Parathyroid adenoma (tissue), 2 donors: ENCODE measurements at regions not wholly inside any gene's neighbourhood (a gene's known extent, or its start where the extent isn't known, plus 50 kb on each side); places are given as distances from the start of the nearest gene placed in this dataset.

ENCODE experiments used
- H2AFZ ChIP-seq: fragments of 300-600 bp; sonication (generic); one replicate; pipeline ENCODE4 v1.7.0; 2017; ENCODE audit warnings: antibody characterized with exemption, mild to moderate bottlenecking
- H3K27ac ChIP-seq: fragments of 300-600 bp; sonication (generic); one replicate; pipeline ENCODE4 v1.7.0; 2017
- H3K27me3 ChIP-seq: fragments of 300-600 bp; sonication (generic); one replicate; pipeline ENCODE4 v1.7.0; 2017; ENCODE audit warnings: low read length; ENCODE audit not compliant: control insufficient read depth, insufficient read depth
- H3K36me3 ChIP-seq: fragments of 300-600 bp; sonication (generic); one replicate; pipeline ENCODE4 v1.7.0; 2017; ENCODE audit warnings: low read length; ENCODE audit not compliant: control insufficient read depth, insufficient read depth
- H3K4me1 ChIP-seq: fragments of 300-600 bp; sonication (generic); one replicate; pipeline ENCODE4 v1.7.0; 2017; ENCODE audit warnings: control low read depth
- H3K4me2 ChIP-seq: fragments of 300-600 bp; sonication (generic); one replicate; pipeline ENCODE4 v1.7.0; 2017; ENCODE audit warnings: low read length
- H3K4me3 ChIP-seq: fragments of 300-600 bp; sonication (generic); one replicate; pipeline ENCODE4 v1.7.0; 2017; ENCODE audit warnings: low read depth, low read length
- H3K79me2 ChIP-seq: fragments of 300-600 bp; sonication (generic); one replicate; pipeline ENCODE4 v1.7.0; 2017; ENCODE audit warnings: control low read depth
- H3K9ac ChIP-seq: fragments of 300-600 bp; sonication (generic); one replicate; pipeline ENCODE4 v1.7.0; 2017; ENCODE audit warnings: mild to moderate bottlenecking
- H3K9me3 ChIP-seq: fragments of 300-600 bp; sonication (generic); one replicate; pipeline ENCODE4 v1.7.0; 2017; ENCODE audit warnings: low read length; ENCODE audit not compliant: control insufficient read depth
- TF ChIP-seq, protein P1 (sequence below): fragments of 300-600 bp; sonication (generic); IDR thresholded peaks from one replicate; pipeline ENCODE4 v1.7.0; 2017; ENCODE audit warnings: antibody characterized with exemption, mild to moderate bottlenecking
- donor health status: primary hyperparathyroidism.

DNA sequence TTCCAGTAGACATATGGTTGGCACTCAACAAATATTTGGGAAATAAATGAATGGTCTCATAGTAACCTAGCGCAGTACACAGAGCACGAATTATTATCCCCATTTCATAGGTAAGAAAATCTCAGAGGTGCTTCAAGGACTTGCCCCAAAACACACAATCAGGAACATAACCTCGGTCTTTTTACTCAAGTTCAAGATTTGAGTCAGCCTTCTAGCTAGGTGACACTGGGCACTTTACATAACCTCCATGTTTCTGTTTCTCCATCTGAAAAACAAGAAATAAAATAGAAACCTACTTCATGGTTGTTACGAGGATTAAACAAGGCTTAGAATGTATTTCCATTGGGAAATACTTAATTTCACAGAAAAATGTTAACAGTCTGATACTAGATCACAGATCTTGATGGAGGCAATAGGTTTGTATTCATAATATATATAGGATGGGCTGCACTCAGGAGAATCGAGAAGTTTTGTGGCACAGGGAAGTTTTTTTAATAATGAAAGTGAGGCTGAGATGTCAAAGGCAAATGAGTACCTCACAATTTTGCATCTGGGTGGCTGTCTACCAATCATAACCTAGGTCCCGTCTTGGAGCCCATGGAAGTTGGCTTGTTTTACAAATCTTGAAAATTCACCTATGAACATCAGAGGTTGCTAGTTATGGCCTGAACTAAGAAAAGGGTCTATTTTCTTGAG, 147.4 kb upstream of the ZC3H12C start:
- Histone ChIP-seq H3K79me2 (no peaks in the 10 kb centered on the region), H3K4me1 (no peaks in the 10 kb centered on the region), H3K36me3 (no peaks in the 10 kb centered on the region), H3K9me3 (no peaks in the 10 kb centered on the region), H3K9ac (no peak overlapping the region), H3K27me3 (no peaks in the 10 kb centered on the region), H3K4me3 (no peak overlapping the region), H3K4me2 (no peak overlapping the region), H2AFZ (peak overlapping the region; percentile 58), H3K27ac (no peak overlapping the region)
- TF ChIP-seq, protein P1, sequence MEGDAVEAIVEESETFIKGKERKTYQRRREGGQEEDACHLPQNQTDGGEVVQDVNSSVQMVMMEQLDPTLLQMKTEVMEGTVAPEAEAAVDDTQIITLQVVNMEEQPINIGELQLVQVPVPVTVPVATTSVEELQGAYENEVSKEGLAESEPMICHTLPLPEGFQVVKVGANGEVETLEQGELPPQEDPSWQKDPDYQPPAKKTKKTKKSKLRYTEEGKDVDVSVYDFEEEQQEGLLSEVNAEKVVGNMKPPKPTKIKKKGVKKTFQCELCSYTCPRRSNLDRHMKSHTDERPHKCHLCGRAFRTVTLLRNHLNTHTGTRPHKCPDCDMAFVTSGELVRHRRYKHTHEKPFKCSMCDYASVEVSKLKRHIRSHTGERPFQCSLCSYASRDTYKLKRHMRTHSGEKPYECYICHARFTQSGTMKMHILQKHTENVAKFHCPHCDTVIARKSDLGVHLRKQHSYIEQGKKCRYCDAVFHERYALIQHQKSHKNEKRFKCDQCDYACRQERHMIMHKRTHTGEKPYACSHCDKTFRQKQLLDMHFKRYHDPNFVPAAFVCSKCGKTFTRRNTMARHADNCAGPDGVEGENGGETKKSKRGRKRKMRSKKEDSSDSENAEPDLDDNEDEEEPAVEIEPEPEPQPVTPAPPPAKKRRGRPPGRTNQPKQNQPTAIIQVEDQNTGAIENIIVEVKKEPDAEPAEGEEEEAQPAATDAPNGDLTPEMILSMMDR: no peak

DNA sequence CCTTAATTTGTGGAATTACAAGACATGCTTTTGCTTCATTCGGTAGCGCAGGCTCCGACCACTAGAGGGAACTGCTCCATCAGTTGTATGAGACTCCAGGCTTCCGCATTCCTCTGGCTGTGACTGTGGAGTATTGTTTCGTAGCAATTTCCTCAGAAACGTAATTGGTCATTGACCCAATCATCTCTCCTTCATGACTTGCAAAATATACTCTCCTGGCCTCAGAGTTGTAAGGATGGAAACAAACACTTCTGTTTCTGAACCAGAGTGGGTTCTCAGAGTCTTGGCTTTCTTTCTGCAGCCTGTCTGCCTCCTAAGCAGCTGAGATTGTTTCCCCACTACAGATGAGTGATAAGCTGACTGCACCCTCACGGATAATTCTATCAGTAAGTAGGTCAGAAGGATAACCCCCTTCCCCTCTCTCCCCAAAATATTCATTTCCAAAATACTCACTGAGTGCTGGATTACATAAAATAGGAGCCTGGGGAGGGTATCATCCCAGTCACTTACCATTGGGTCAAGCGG, 146.8 kb upstream of the ZC3H12C start:
- no peaks in the 10 kb centered on the region for H3K27me3 ChIP-seq
- H3K9me3 ChIP-seq: no peaks in the 10 kb centered on the region
- H3K4me1 ChIP-seq: no peaks in the 10 kb centered on the region
- TF ChIP-seq, protein P1: peak; percentile 78
- no peak overlapping the region for H3K27ac ChIP-seq
- H3K4me2 ChIP-seq: peak overlapping the region; percentile 23
- H2AFZ ChIP-seq: peak overlapping the region; percentile 58
- no peaks in the 10 kb centered on the region for H3K36me3 ChIP-seq
- no peaks in the 10 kb centered on the region for H3K79me2 ChIP-seq
- no peak overlapping the region for H3K9ac ChIP-seq
- no peak overlapping the region for H3K4me3 ChIP-seq

DNA sequence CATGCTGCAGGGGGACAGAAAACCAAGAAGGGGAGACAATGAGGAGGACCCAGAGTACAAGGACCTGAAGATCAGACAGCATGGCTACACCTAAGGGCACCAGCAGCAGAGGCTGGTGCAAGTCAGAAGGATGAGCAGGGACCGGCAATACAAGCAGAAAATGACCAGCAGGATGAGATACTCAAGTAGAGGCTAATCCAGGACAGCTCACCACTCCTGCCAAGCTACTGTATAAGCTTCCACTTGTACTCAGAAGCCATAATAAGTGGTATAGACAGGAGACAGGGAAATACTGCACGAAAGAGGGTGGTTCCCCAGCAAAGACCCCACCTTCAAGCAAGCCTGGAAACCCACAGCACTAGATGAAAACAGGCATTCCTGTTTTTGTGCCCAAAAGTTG, 138.7 kb upstream of the ZC3H12C start:
- no peak overlapping the region for H3K4me2 ChIP-seq
- no peak overlapping the region for H2AFZ ChIP-seq
- H3K4me1 ChIP-seq: no peaks in the 10 kb centered on the region
- TF ChIP-seq, protein P1: no peak
- no peak overlapping the region for H3K4me3 ChIP-seq
- no peak overlapping the region for H3K27ac ChIP-seq
- no peaks in the 10 kb centered on the region for H3K79me2 ChIP-seq
- H3K27me3 ChIP-seq: no peaks in the 10 kb centered on the region
- H3K9ac ChIP-seq: no peak overlapping the region
- H3K36me3 ChIP-seq: no peaks in the 10 kb centered on the region
- H3K9me3 ChIP-seq: no peaks in the 10 kb centered on the region

DNA sequence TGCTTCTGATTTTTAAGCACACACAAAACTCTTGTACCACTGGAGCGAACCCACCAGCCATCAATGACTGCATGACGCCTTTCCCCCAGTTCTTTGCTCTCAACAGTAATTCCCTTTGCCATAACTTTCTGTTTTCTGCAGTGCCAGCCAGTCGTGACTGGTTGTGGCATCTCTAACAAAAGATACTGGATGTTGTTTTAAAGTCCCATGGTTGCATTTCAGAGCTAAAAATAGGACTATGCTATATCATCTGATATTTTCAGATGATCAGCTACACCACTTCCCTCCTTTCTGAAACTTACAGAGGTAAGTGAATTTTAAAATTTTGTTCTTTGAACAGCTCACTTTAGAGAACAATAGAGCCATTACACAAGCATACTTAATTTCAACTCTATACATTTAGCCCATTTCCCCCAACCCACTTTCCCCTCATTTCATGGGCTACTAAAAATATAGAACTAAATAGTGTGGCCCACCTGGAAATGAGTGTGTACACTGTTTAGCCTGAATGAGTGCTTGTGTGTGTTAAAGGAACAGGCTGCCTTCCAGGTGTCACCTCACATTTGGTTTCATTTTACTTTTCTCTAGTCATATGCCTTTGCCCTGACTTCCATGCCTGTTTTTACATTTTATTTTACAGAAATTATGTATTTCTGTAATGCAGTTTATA, 136.9 kb upstream of the ZC3H12C start:
- Histone ChIP-seq H3K36me3 (no peaks in the 10 kb centered on the region), H3K4me1 (peaks cover 4% of the 10 kb centered on the region), H3K9me3 (no peaks in the 10 kb centered on the region), H3K79me2 (no peaks in the 10 kb centered on the region), H2AFZ (no peak overlapping the region), H3K27me3 (no peaks in the 10 kb centered on the region), H3K9ac (no peak overlapping the region), H3K4me3 (no peak overlapping the region), H3K27ac (no peak overlapping the region), H3K4me2 (no peak overlapping the region)
- TF ChIP-seq, protein P1: no peak
